SK-N-SH (cell line): ENCODE measurements at regions not wholly inside any gene's neighbourhood (a gene's known extent, or its start where the extent isn't known, plus 50 kb on each side); places are given as distances from the start of the nearest gene placed in this dataset.
"Not testable (repeated sequence)": the region's sequence is repeated elsewhere in the genome, so short reads cannot be mapped to it uniquely, and the experiment has no call there.

ENCODE experiments used
- CHD2 ChIP-seq: fragments of 150-350 bp; IDR thresholded peaks from 2 replicates; pipeline ENCODE4 v1.6.1; 2018; ENCODE audit warnings: low read length; ENCODE audit not compliant: partially characterized antibody
- CTCF ChIP-seq: fragments of 200-600 bp; sonication (generic); IDR thresholded peaks from 2 replicates; pipeline ENCODE4 v1.6.1; 2017; ENCODE audit warnings: antibody characterized with exemption, mild to moderate bottlenecking, moderate library complexity
- EP300 ChIP-seq, 2 experiments: IDR thresholded peaks; 2 replicates each; pipeline versions ENCODE4 v1.4.0 to v1.6.1; 2012; ENCODE audit warnings: borderline replicate concordance in 1 of 2, low read depth in 1 of 2, low read length in 1 of 2
- FOXM1 ChIP-seq: IDR thresholded peaks from 2 replicates; pipeline ENCODE4 v1.4.0; 2012; ENCODE audit warnings: low read depth, mild to moderate bottlenecking
- GATA2 ChIP-seq: sonication (generic); formaldehyde crosslinking; IDR thresholded peaks from 2 replicates; pipeline ENCODE4 v1.5.0; 2020; ENCODE audit warnings: mild to moderate bottlenecking, missing genetic modification reagents
- MXI1 ChIP-seq: IDR thresholded peaks from 2 replicates; pipeline ENCODE4 v1.6.1; 2012; ENCODE audit warnings: mild to moderate bottlenecking, low read depth, low read length, improper control_type of control experiment
- PBX3 ChIP-seq: IDR thresholded peaks from 2 replicates; pipeline ENCODE4; 2012
- POLR2AphosphoS5 ChIP-seq: IDR thresholded peaks from 2 replicates; pipeline ENCODE4 v1.6.1; 2012; ENCODE audit warnings: low read depth, low read length
- RAD21 ChIP-seq: IDR thresholded peaks from 2 replicates; pipeline ENCODE4 v1.6.1; 2012; ENCODE audit warnings: mild to moderate bottlenecking, low read length
- RFX5 ChIP-seq: IDR thresholded peaks from 2 replicates; pipeline ENCODE4 v1.6.1; 2012; ENCODE audit warnings: mild to moderate bottlenecking, improper control_type of control experiment, low read length

GRCh38 chr15:49734089-49734488 is 113.2 kb downstream of the DTWD1 start:
- not testable (repeated sequence) for TF ChIP-seq CTCF; CHD2; MXI1; RAD21; RFX5; EP300 (IDR thresholded peaks at IDR 0.05; ENCODE audit: borderline replicate concordance in 1 of 2, low read depth in 1 of 2, low read length in 1 of 2); POLR2AphosphoS5; PBX3; FOXM1; GATA2 (CRISPR knock-in tag)
